ENCODE measurements at regions not wholly inside any gene's neighbourhood (a gene's known extent, or its start where the extent isn't known, plus 50 kb on each side); places are given as distances from the start of the nearest gene placed in this dataset.

DNA sequence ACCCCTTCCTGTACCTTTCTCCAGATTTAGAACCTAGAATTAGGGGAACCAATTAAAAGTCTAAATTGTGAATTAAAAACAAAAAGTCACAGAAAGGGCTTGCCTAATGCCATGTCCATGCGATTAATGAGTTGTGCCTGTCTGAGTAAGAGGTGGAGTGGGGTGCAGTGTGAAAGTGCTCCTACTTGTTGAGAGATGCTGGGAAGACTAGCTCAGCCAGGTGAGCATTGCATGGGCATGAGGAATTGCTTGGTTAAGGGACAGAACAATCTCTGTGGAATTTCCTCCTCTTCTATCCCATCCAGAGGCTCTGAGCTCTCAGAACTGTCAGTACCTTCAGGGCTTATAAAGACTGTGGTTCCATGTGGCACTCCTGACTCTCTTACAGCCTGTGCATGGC is 159.0 kb upstream of the UBL3 start:
- DNase-seq, result no peak
- Histone ChIP-seq H3K27me3 (ENCODE audit: control insufficient read depth, insufficient read depth, low read length) (no peaks in the 10 kb centered on the region), H3K36me3 (replicated peaks; ENCODE audit: control insufficient read depth, insufficient read depth, low read length) (no peaks in the 10 kb centered on the region), H3K4me3 (ENCODE audit: insufficient read depth, low read depth, low read length) (no peak overlapping the region)

- DNase-seq, result no peak
- Histone ChIP-seq H3K4me3 (ENCODE audit: insufficient read depth, low read depth, low read length) (no peak overlapping the region), H3K36me3 (replicated peaks; ENCODE audit: control insufficient read depth, insufficient read depth, low read length) (no peaks in the 10 kb centered on the region), H3K27me3 (ENCODE audit: control insufficient read depth, insufficient read depth, low read length) (no peaks in the 10 kb centered on the region)
Measured at GRCh38 chr13:30006246-30006645, 155.8 kb upstream of the UBL3 start.

GRCh38 chr13:30004204-30004603 is 153.8 kb upstream of the UBL3 start:
- Histone ChIP-seq H3K4me3 (ENCODE audit: insufficient read depth, low read depth, low read length) (no peak overlapping the region), H3K27me3 (ENCODE audit: control insufficient read depth, insufficient read depth, low read length) (no peaks in the 10 kb centered on the region), H3K36me3 (replicated peaks; ENCODE audit: control insufficient read depth, insufficient read depth, low read length) (no peaks in the 10 kb centered on the region)
- DNase-seq, result no peak

- H3K36me3 ChIP-seq (replicated peaks; ENCODE audit: control insufficient read depth, insufficient read depth, low read length), result no peaks in the 10 kb centered on the region
- H3K27me3 ChIP-seq (ENCODE audit: control insufficient read depth, insufficient read depth, low read length), result no peaks in the 10 kb centered on the region
- H3K4me3 ChIP-seq (ENCODE audit: insufficient read depth, low read depth, low read length), result no peak overlapping the region
- no peak for DNase-seq
Measured at GRCh38 chr13:30002577-30002976, 152.2 kb upstream of the UBL3 start.

GRCh38 chr13:30000370-30000765 is 150.0 kb upstream of the UBL3 start:
- H3K27me3 ChIP-seq (ENCODE audit: control insufficient read depth, insufficient read depth, low read length), result no peaks in the 10 kb centered on the region; the same call in 1 of the 2 replicates
- DNase-seq, result no peak
- H3K4me3 ChIP-seq (ENCODE audit: insufficient read depth, low read depth, low read length), result no peak overlapping the region
- no peaks in the 10 kb centered on the region for H3K36me3 ChIP-seq (replicated peaks; ENCODE audit: control insufficient read depth, insufficient read depth, low read length)

- H3K4me3 ChIP-seq (ENCODE audit: insufficient read depth, low read depth, low read length), result no peak overlapping the region
- no peak for DNase-seq
- no peaks in the 10 kb centered on the region for H3K36me3 ChIP-seq (replicated peaks; ENCODE audit: control insufficient read depth, insufficient read depth, low read length)
- H3K27me3 ChIP-seq (ENCODE audit: control insufficient read depth, insufficient read depth, low read length), result no peaks in the 10 kb centered on the region; the same call in 1 of the 2 replicates
Measured at GRCh38 chr13:29999492-30000369, 149.3 kb upstream of the UBL3 start.

DNA sequence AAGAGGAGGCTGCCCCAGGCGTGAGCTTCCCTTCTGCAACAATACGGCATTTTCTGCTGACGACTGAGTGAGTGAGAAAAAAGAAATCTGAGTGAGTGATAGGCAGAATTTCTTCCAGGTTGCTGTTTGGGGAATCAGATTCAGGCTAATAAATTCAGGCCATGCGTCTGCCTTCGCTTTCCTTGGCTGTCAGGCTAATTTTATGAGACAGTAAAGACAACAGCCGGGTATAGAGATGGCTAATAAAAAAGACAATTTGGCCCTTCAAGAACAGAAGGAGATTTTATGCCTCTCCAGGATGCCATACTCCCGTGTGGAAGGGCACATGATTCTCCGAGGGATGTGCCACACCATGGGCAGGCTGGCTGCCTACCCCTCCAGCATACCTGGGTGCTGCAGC is 145.9 kb upstream of the UBL3 start:
- H3K27me3 ChIP-seq (ENCODE audit: control insufficient read depth, insufficient read depth, low read length), result no peaks in the 10 kb centered on the region; the same call in 1 of the 2 replicates
- DNase-seq, result no peak
- H3K36me3 ChIP-seq (replicated peaks; ENCODE audit: control insufficient read depth, insufficient read depth, low read length), result no peaks in the 10 kb centered on the region
- H3K4me3 ChIP-seq (ENCODE audit: insufficient read depth, low read depth, low read length), result no peak overlapping the region

- Histone ChIP-seq H3K27me3 (ENCODE audit: control insufficient read depth, insufficient read depth, low read length) (no peaks in the 10 kb centered on the region; the same call in 1 of the 2 replicates), H3K4me3 (ENCODE audit: insufficient read depth, low read depth, low read length) (no peak overlapping the region), H3K36me3 (replicated peaks; ENCODE audit: control insufficient read depth, insufficient read depth, low read length) (no peaks in the 10 kb centered on the region)
- DNase-seq, result no peak
Measured at GRCh38 chr13:29994911-29995595, 144.6 kb upstream of the UBL3 start.

GRCh38 chr13:29993716-29994488 is 143.5 kb upstream of the UBL3 start:
- Histone ChIP-seq H3K27me3 (ENCODE audit: control insufficient read depth, insufficient read depth, low read length) (no peaks in the 10 kb centered on the region; the same call in 1 of the 2 replicates), H3K4me3 (ENCODE audit: insufficient read depth, low read depth, low read length) (no peak overlapping the region), H3K36me3 (replicated peaks; ENCODE audit: control insufficient read depth, insufficient read depth, low read length) (no peaks in the 10 kb centered on the region)
- no peak for DNase-seq

DNA sequence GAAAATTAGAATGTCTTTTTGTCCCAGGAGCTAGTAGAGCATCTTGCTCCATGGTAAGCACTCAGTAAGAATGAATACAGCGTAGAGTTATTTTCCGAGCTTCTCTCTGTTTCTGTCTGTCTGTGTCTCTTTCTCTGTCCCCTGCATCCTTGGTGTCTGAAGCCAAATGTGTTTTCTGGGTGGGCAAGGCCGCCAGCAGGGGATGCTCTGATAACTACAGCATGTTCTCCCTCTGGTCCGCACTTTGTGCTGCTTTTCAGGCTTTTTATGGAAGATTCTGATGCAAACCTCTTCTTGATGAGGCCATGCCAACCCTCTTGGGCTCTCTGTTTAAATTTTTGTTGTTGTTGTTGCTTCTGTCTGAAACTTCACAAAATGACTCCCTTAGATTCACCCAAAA is 142.8 kb upstream of the UBL3 start:
- H3K4me3 ChIP-seq (ENCODE audit: insufficient read depth, low read depth, low read length), result no peak overlapping the region
- DNase-seq, result peak; percentile 37
- H3K27me3 ChIP-seq (ENCODE audit: control insufficient read depth, insufficient read depth, low read length), result no peaks in the 10 kb centered on the region; the same call in 1 of the 2 replicates
- H3K36me3 ChIP-seq (replicated peaks; ENCODE audit: control insufficient read depth, insufficient read depth, low read length), result no peaks in the 10 kb centered on the region

- H3K27me3 ChIP-seq (ENCODE audit: control insufficient read depth, insufficient read depth, low read length), result no peaks in the 10 kb centered on the region; the same call in 1 of the 2 replicates
- H3K36me3 ChIP-seq (replicated peaks; ENCODE audit: control insufficient read depth, insufficient read depth, low read length), result no peaks in the 10 kb centered on the region
- no peak overlapping the region for H3K4me3 ChIP-seq (ENCODE audit: insufficient read depth, low read depth, low read length)
- DNase-seq, result no peak
Measured at GRCh38 chr13:29991343-29991742, 140.9 kb upstream of the UBL3 start.

DNA sequence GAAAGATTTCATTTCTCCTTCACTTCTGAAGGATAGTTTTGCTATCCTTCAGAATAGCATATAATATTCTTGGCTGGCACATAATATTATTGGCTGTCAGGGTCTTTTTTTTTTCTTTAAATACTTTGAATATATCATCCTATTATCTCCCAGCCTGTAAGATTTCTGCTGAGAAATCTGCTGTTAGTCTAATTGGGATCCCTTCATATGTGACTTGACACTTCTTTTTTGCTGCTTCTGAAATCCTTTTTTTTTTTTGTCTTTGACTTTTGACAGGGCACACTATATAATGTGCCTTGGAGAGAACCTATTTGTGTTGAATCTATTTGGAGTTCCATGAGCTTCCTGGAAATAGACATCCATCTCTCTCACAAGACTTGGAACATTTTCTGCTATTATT is 136.9 kb upstream of the UBL3 start:
- Histone ChIP-seq H3K36me3 (replicated peaks; ENCODE audit: control insufficient read depth, insufficient read depth, low read length) (no peaks in the 10 kb centered on the region), H3K27me3 (ENCODE audit: control insufficient read depth, insufficient read depth, low read length) (no peaks in the 10 kb centered on the region), H3K4me3 (ENCODE audit: insufficient read depth, low read depth, low read length) (no peak overlapping the region)
- DNase-seq, result no peak

DNA sequence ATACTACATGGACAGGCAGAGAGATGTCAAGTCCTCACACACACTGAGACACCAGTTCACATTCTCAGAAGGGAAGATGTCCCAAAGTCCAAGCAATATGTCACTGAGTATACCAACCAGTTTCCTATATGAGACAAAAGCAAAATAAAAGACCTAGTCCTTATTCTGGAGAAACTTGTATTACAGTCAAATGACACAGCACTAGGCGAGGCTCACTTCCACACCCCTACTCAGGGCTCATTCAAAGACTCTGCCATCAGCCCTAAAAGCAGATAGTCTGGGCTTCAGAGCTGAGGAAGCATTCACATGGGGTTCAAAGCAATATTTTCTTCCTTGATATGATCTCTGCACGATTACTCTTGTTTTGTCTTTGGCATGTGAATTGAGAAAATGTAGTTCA is 129.9 kb upstream of the UBL3 start:
- no peaks in the 10 kb centered on the region for H3K36me3 ChIP-seq (replicated peaks; ENCODE audit: control insufficient read depth, insufficient read depth, low read length)
- no peak for DNase-seq
- H3K4me3 ChIP-seq (ENCODE audit: insufficient read depth, low read depth, low read length), result no peak overlapping the region
- no peaks in the 10 kb centered on the region for H3K27me3 ChIP-seq (ENCODE audit: control insufficient read depth, insufficient read depth, low read length)

DNA sequence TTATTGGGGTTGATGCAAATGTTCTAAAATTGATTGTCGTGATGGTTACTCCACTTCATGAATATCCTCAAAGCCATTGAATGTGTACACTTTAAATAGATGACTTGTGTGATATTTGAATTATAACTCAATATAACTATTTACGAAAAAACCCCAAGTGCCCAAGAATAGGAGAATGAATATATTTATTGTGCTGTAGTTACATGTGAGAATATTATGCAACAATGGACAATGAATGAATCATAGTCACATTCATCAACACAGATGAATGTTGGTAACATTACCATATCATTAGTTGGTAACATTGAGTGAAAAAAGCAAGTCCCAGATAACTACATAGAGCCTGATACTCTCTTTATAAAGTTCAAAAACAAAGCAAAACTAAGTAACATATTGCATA is 127.8 kb upstream of the UBL3 start:
- DNase-seq, result no peak
- Histone ChIP-seq H3K4me3 (ENCODE audit: insufficient read depth, low read depth, low read length) (no peak overlapping the region), H3K36me3 (replicated peaks; ENCODE audit: control insufficient read depth, insufficient read depth, low read length) (no peaks in the 10 kb centered on the region), H3K27me3 (ENCODE audit: control insufficient read depth, insufficient read depth, low read length) (no peaks in the 10 kb centered on the region)

Measured in H7 (cell line).